ENCODE measurements at regions not wholly inside any gene's neighbourhood (a gene's known extent, or its start where the extent isn't known, plus 50 kb on each side); places are given as distances from the start of the nearest gene placed in this dataset.

GRCh38 chrX:8284131-8284530 is 113.1 kb upstream of the VCX2 start:
- TF ChIP-seq CTCF (IDR thresholded peaks at IDR 0.05; ENCODE audit: borderline replicate concordance, extremely low read depth, low read length, poor library complexity, severe bottlenecking) (no peak), EZH2 (IDR thresholded peaks at IDR 0.05; ENCODE audit: borderline replicate concordance, low read depth, low read length, severe bottlenecking) (no peak)

Measured in DND-41 (cell line).